Heart left ventricle (tissue), 13 donors: ENCODE measurements at regions not wholly inside any gene's neighbourhood (a gene's known extent, or its start where the extent isn't known, plus 50 kb on each side); places are given as distances from the start of the nearest gene placed in this dataset.

ENCODE experiments used
- CTCF ChIP-seq, 12 donors: fragments of 200-600 bp; sonication (generic) in 4 of 12; IDR thresholded peaks; one replicate each; pipeline versions ENCODE4 v1.5.0 to v1.8.0; 2018 to 2022; ENCODE audit warnings: antibody characterized with exemption in 12 of 12, mild to moderate bottlenecking in 5 of 12
- POLR2A ChIP-seq, 2 donors: fragments of 450-650 bp; IDR thresholded peaks; one replicate each; pipeline ENCODE4 v1.6.1; 2017; ENCODE audit warnings: antibody characterized with exemption in 2 of 2, mild to moderate bottlenecking in 2 of 2, moderate library complexity in 2 of 2
- donor health status: ischemic (EF 13 %, LVEDD 7.1; RV severe dilation, severe dysfunction).
- donor health status: DM: no; HTN: yes; CAD: no.
- donor health status: DM: no; HTN: no; CAD: no.
- donor health status: ischemic (EF 25% LVEDD 6.9; RV normal size, moderate dysfunction).
- donor health status: ischemic (EF 25% LVEDD 5.7; RV mildly dilated, moderate dysfunction).
- donor health status: ischemic (EF 35%, LVEDD 5.7; RV mildly dilated, moderate dysfunction).
- donor health status: nonischemic (EF 11% LVEDD 7.7; RV severe dilation, severe dysfunction).
- donor health status: DM: yes; HTN: yes; CAD: no.
- donor health status: PGD.
- donor health status: ischemic (EF 29% LVEDD 5.4; RV normal size, mild dysfunction).
- donor health status: nonischemic (EF 23%, LVEDD 6.1; RV moderate dilation, normal function).

- no peak for TF ChIP-seq CTCF (IDR thresholded peaks at IDR 0.05)
- TF ChIP-seq POLR2A (IDR thresholded peaks at IDR 0.05): no peak
These were observed 191.2 kb downstream of the TLE3 start for GRCh38 chr15:69906256-69907185.
